OCI-LY1 (cell line): ENCODE measurements at regions not wholly inside any gene's neighbourhood (a gene's known extent, or its start where the extent isn't known, plus 50 kb on each side); places are given as distances from the start of the nearest gene placed in this dataset.

Experiments
- H2AFZ ChIP-seq: fragments of 200-600 bp; sonication (generic), shearing (Covaris generic); 2 replicates; pipeline ENCODE4 v1.6.0; 2014; ENCODE audit warnings: antibody characterized with exemption, mild to moderate bottlenecking, low read length
- H3F3A ChIP-seq: fragments of 200-600 bp; sonication (generic), shearing (Covaris generic); 2 replicates; pipeline ENCODE4 v1.6.0; 2014; ENCODE audit warnings: mild to moderate bottlenecking, antibody characterized with exemption, low read length, moderate library complexity; ENCODE audit not compliant: insufficient read depth
- H3K27ac ChIP-seq: fragments of 200-600 bp; sonication (generic); 2 replicates; pipeline ENCODE4 v1.5.1; 2014; ENCODE audit warnings: low read length, mixed run types, mild to moderate bottlenecking, low read depth; ENCODE audit not compliant: poor library complexity, severe bottlenecking
- H3K27me3 ChIP-seq: fragments of 200-600 bp; sonication (generic); 2 replicates; pipeline ENCODE4 v1.6.0; 2014; ENCODE audit warnings: antibody characterized with exemption, mild to moderate bottlenecking, low read length, moderate library complexity; ENCODE audit not compliant: insufficient read depth
- H3K36me3 ChIP-seq: fragments of 200-600 bp; sonication (generic); 2 replicates; pipeline ENCODE4 v1.6.1; 2014; ENCODE audit warnings: mild to moderate bottlenecking, antibody characterized with exemption, low read length, moderate library complexity, mixed read lengths; ENCODE audit not compliant: insufficient read depth
- H3K4me1 ChIP-seq: fragments of 200-600 bp; sonication (generic); 2 replicates; pipeline ENCODE4 v1.5.1; 2014; ENCODE audit warnings: mild to moderate bottlenecking, low read length, moderate library complexity; ENCODE audit not compliant: insufficient read depth, severe bottlenecking
- H3K4me2 ChIP-seq: fragments of 200-600 bp; sonication (generic), shearing (Covaris generic); 2 replicates; pipeline ENCODE4 v1.6.1; 2014; ENCODE audit warnings: low read length
- H3K4me3 ChIP-seq: fragments of 200-600 bp; sonication (generic); 2 replicates; pipeline ENCODE4 v1.5.1; 2014; ENCODE audit warnings: low read length, low read depth, mild to moderate bottlenecking, mixed read lengths; ENCODE audit not compliant: poor library complexity, severe bottlenecking
- H3K79me2 ChIP-seq: fragments of 200-600 bp; shearing (Covaris generic); 2 replicates; pipeline ENCODE4 v1.6.1; 2016; ENCODE audit warnings: mixed run types, low read length, mixed read lengths; ENCODE audit not compliant: insufficient read depth
- H3K9ac ChIP-seq: fragments of 200-600 bp; sonication (generic), shearing (Covaris generic); 2 replicates; pipeline ENCODE4 v1.6.1; 2014; ENCODE audit warnings: mild to moderate bottlenecking, low read length, mixed read lengths
- H3K9me2 ChIP-seq: fragments of 200-600 bp; sonication (generic), shearing (Covaris generic); 2 replicates; pipeline ENCODE4 v1.6.1; 2014; ENCODE audit warnings: low read depth, mild to moderate bottlenecking, low read length, mixed read lengths
- H3K9me3 ChIP-seq: fragments of 200-600 bp; shearing (Covaris generic); 2 replicates; pipeline ENCODE4 v1.6.1; 2014; ENCODE audit warnings: low read length, mixed read lengths
- H4K20me1 ChIP-seq: fragments of 200-600 bp; sonication (generic), shearing (Covaris generic); 2 replicates; pipeline ENCODE4 v1.6.0; 2016; ENCODE audit warnings: mild to moderate bottlenecking, low read length; ENCODE audit not compliant: insufficient read depth
- CTCF ChIP-seq: fragments of 200-600 bp; sonication (generic), shearing (Covaris generic); IDR thresholded peaks from 2 replicates; pipeline ENCODE4 v1.5.1; 2017; ENCODE audit warnings: mild to moderate bottlenecking, antibody characterized with exemption, low read length, moderate library complexity, mixed read lengths
- EZH2 ChIP-seq: fragments of 200-600 bp; sonication (generic), shearing (Covaris generic); IDR thresholded peaks from 2 replicates; pipeline ENCODE4 v1.8.0; 2017; ENCODE audit warnings: borderline replicate concordance, mixed run types, mild to moderate bottlenecking, antibody characterized with exemption, low read length, moderate library complexity, mixed read lengths

GRCh38 chr4:112732142-112732541, 95.2 kb downstream of the LARP7 start:
- no peaks in the 10 kb centered on the region for H3K9me2 ChIP-seq
- H3K36me3 ChIP-seq = no peaks in the 10 kb centered on the region
- H3K4me3 ChIP-seq = no peak overlapping the region
- no peaks in the 10 kb centered on the region for H3K4me1 ChIP-seq
- H3K27ac ChIP-seq = no peak overlapping the region
- H3F3A ChIP-seq = no peaks in the 10 kb centered on the region
- no peak overlapping the region for H3K9ac ChIP-seq
- H3K27me3 ChIP-seq = no peaks in the 10 kb centered on the region
- TF ChIP-seq EZH2 (no peak), CTCF (no peak)
- H2AFZ ChIP-seq = no peak overlapping the region
- H3K4me2 ChIP-seq = no peak overlapping the region
- H3K9me3 ChIP-seq = no peaks in the 10 kb centered on the region
- no peaks in the 10 kb centered on the region for H3K79me2 ChIP-seq
- no peaks in the 10 kb centered on the region for H4K20me1 ChIP-seq

DNA sequence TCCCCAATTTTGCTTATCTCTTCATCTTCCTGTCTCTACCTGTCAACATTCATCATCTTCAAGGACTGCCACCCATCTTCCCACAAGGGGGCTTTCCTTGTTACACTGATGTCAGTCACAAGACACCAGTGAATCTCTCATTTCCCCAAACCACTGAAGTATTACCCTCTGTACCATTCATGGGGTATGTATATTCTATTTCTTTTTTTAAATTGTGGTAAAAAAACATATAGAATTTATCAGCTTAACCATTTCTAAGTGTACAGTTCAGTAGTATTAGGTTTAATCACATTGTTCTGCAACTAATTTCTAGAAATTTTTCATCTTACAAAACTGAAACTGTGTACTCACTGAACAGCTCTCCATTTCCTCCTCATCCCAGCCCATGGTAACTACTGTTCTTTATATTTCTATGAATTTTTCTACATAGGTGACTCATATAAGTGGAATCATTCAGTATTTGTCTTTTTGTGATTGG, 98.6 kb downstream of the LARP7 start:
- Histone ChIP-seq H3K4me3 (no peak overlapping the region), H3K27me3 (no peaks in the 10 kb centered on the region), H3K9me3 (no peaks in the 10 kb centered on the region), H3F3A (no peaks in the 10 kb centered on the region), H3K27ac (no peak overlapping the region), H3K36me3 (no peaks in the 10 kb centered on the region), H3K4me1 (no peaks in the 10 kb centered on the region), H2AFZ (no peak overlapping the region), H3K9me2 (no peaks in the 10 kb centered on the region), H3K79me2 (no peaks in the 10 kb centered on the region), H3K9ac (no peak overlapping the region), H4K20me1 (no peaks in the 10 kb centered on the region), H3K4me2 (no peak overlapping the region)
- TF ChIP-seq EZH2 (no peak), CTCF (no peak)

GRCh38 chr4:112736718-112737135, 99.8 kb downstream of the LARP7 start:
- no peaks in the 10 kb centered on the region for H3F3A ChIP-seq

More at GRCh38 chr4:112736718-112737135, 99.8 kb downstream of the LARP7 start:
- Histone ChIP-seq H3K4me3 (no peak overlapping the region), H3K9me3 (no peaks in the 10 kb centered on the region), H4K20me1 (no peaks in the 10 kb centered on the region), H3K36me3 (no peaks in the 10 kb centered on the region), H3K27me3 (no peaks in the 10 kb centered on the region), H3K9me2 (no peaks in the 10 kb centered on the region), H3K4me1 (no peaks in the 10 kb centered on the region), H3K9ac (no peak overlapping the region), H2AFZ (no peak overlapping the region), H3K4me2 (no peak overlapping the region), H3K79me2 (no peaks in the 10 kb centered on the region), H3K27ac (no peak overlapping the region)
- no peak for TF ChIP-seq CTCF
- no peak for TF ChIP-seq EZH2
